Neural cell (in vitro differentiated cells): ENCODE measurements at regions not wholly inside any gene's neighbourhood (a gene's known extent, or its start where the extent isn't known, plus 50 kb on each side); places are given as distances from the start of the nearest gene placed in this dataset.

Experiments
- H2AFZ ChIP-seq: fragments of 200-600, 300-800 bp; sonication (generic), shearing (Covaris generic); 2 replicates; pipeline ENCODE4 v1.6.0; 2014; ENCODE audit warnings: low read depth, mild to moderate bottlenecking, antibody characterized with exemption, low read length, moderate library complexity
- H3F3A ChIP-seq: fragments of 200-600 bp; shearing (Covaris generic); 2 replicates; pipeline ENCODE4 v1.6.1; 2016; ENCODE audit warnings: mild to moderate bottlenecking, moderate library complexity, mixed read lengths, antibody characterized with exemption, low read length; ENCODE audit not compliant: insufficient read depth, poor library complexity, severe bottlenecking
- H3K27ac ChIP-seq: fragments of 200-600, 300-800 bp; sonication (generic), shearing (Covaris generic); 2 replicates; pipeline ENCODE4 v1.5.1; 2014; ENCODE audit warnings: mild to moderate bottlenecking, low read length, moderate library complexity
- H3K27me3 ChIP-seq: fragments of 300-800, 200-600 bp; sonication (generic), shearing (Covaris generic); 2 replicates; pipeline ENCODE4 v1.6.0; 2014; ENCODE audit warnings: mild to moderate bottlenecking, low read depth, low read length, moderate library complexity; ENCODE audit not compliant: insufficient read depth
- H3K36me3 ChIP-seq: fragments of 300-800, 200-600 bp; sonication (generic), shearing (Covaris generic); 2 replicates; pipeline ENCODE4 v1.5.1; 2014; ENCODE audit warnings: mild to moderate bottlenecking, antibody characterized with exemption, low read length, moderate library complexity; ENCODE audit not compliant: insufficient read depth
- H3K4me2 ChIP-seq: fragments of 300-800, 200-600 bp; sonication (generic), shearing (Covaris generic); 2 replicates; pipeline ENCODE4 v1.6.0; 2014; ENCODE audit warnings: mild to moderate bottlenecking, low read length
- H3K4me3 ChIP-seq: fragments of 300-800, 200-600 bp; sonication (generic), shearing (Covaris generic); 2 replicates; pipeline ENCODE4 v1.5.1; 2014; ENCODE audit warnings: mild to moderate bottlenecking, low read length, moderate library complexity
- H3K79me2 ChIP-seq: fragments of 200-600 bp; shearing (Covaris generic); replicated peaks from 2 replicates; pipeline ENCODE4 v1.6.0; 2014; ENCODE audit warnings: mild to moderate bottlenecking, low read length, moderate library complexity; ENCODE audit not compliant: insufficient read depth
- H3K9ac ChIP-seq: fragments of 300-800, 200-600 bp; sonication (generic), shearing (Covaris generic); 2 replicates; pipeline ENCODE4 v1.6.1; 2016; ENCODE audit warnings: mild to moderate bottlenecking, low read length, mixed read lengths
- H3K9me2 ChIP-seq: fragments of 200-600 bp; shearing (Covaris generic); 2 replicates; pipeline ENCODE4 v1.6.1; 2016; ENCODE audit warnings: mild to moderate bottlenecking, low read length, mixed read lengths; ENCODE audit not compliant: insufficient read depth
- H3K9me3 ChIP-seq: fragments of 200-600, 300-800 bp; sonication (generic), shearing (Covaris generic); 2 replicates; pipeline ENCODE4 v1.6.1; 2016; ENCODE audit warnings: mild to moderate bottlenecking, mixed run types, low read length, moderate library complexity, mixed read lengths
- H4K20me1 ChIP-seq: fragments of 200-600 bp; shearing (Covaris generic); 2 replicates; pipeline ENCODE4 v1.6.1; 2016; ENCODE audit warnings: mild to moderate bottlenecking, mixed run types; ENCODE audit not compliant: insufficient read depth
- EP300 ChIP-seq: fragments of 450-650 bp; conservative IDR thresholded peaks from 2 replicates; pipeline ENCODE4 v1.6.1; 2014; ENCODE audit warnings: antibody characterized with exemption, mild to moderate bottlenecking, moderate library complexity; ENCODE audit not compliant: poor library complexity, severe bottlenecking
- EZH2 ChIP-seq: fragments of 200-600, 300-800 bp; shearing (Covaris generic), sonication (generic); IDR thresholded peaks from 2 replicates; pipeline ENCODE4 v1.6.1; 2014; ENCODE audit warnings: antibody characterized with exemption, low read length, borderline replicate concordance, mild to moderate bottlenecking; ENCODE audit not compliant: insufficient read depth, poor library complexity, severe bottlenecking
- MXI1 ChIP-seq: fragments of 450-650 bp; conservative IDR thresholded peaks from 2 replicates; pipeline ENCODE4 v1.6.1; 2014; ENCODE audit warnings: antibody characterized with exemption, mild to moderate bottlenecking; ENCODE audit not compliant: poor library complexity, severe bottlenecking
- POLR2AphosphoS5 ChIP-seq: IDR thresholded peaks from 2 replicates; pipeline ENCODE4 v1.6.1; 2012
- RAD21 ChIP-seq: fragments of 450-650 bp; conservative IDR thresholded peaks from 2 replicates; pipeline ENCODE4 v1.6.1; 2014; ENCODE audit warnings: antibody characterized with exemption, mild to moderate bottlenecking, moderate library complexity
- REST ChIP-seq: IDR thresholded peaks from 2 replicates; pipeline ENCODE4 v1.6.1; 2012; ENCODE audit warnings: borderline replicate concordance
- SMC3 ChIP-seq: fragments of 450-650 bp; conservative IDR thresholded peaks from 2 replicates; pipeline ENCODE4 v1.6.1; 2014; ENCODE audit warnings: antibody characterized with exemption, mild to moderate bottlenecking, moderate library complexity; ENCODE audit not compliant: poor library complexity
- TAF1 ChIP-seq: IDR thresholded peaks from 2 replicates; pipeline ENCODE4 v1.6.1; 2012; ENCODE audit warnings: low read depth
- TF ChIP-seq, protein P1 (sequence below): fragments of 450-650 bp; IDR thresholded peaks from 2 replicates; pipeline ENCODE4 v1.5.1; 2014; ENCODE audit warnings: antibody characterized with exemption, mild to moderate bottlenecking, moderate library complexity; ENCODE audit not compliant: poor library complexity, severe bottlenecking

DNA sequence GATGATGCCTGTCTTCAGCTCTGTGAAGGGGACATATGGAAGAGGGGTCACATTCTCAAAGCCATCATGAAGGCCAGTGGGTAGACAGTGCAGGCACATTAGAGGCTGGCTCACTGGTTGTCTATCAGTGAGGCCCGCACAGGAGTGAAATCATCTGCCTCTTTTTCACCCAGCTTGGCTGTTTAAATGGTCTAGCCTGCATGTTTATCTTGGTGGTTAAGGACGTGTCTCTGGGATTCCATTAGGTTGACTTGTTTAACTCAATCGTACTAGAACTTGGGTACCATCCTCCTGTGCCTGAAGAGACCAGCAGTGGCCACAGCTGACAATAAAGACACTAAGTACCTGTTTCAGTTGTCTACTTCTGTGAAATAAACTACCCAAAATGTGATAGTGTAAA is 219.3 kb downstream of the PLPP3 start:
- no peaks in the 10 kb centered on the region for H3K27me3 ChIP-seq
- H3K9me2 ChIP-seq = no peaks in the 10 kb centered on the region
- H4K20me1 ChIP-seq = no peaks in the 10 kb centered on the region
- no peak overlapping the region for H3K4me2 ChIP-seq
- no peak overlapping the region for H3K27ac ChIP-seq
- H3K9ac ChIP-seq = no peak overlapping the region
- no peaks in the 10 kb centered on the region for H3K36me3 ChIP-seq
- H3K79me2 ChIP-seq = no peaks in the 10 kb centered on the region
- no peaks in the 10 kb centered on the region for H3K9me3 ChIP-seq
- no peak overlapping the region for H2AFZ ChIP-seq
- H3F3A ChIP-seq = no peaks in the 10 kb centered on the region
- no peak overlapping the region for H3K4me3 ChIP-seq
- no peak for TF ChIP-seq EZH2
- no peak for TF ChIP-seq POLR2AphosphoS5
- TF ChIP-seq EP300 = no peak
- no peak for TF ChIP-seq RAD21
- no peak for TF ChIP-seq TAF1
- TF ChIP-seq, protein P1, sequence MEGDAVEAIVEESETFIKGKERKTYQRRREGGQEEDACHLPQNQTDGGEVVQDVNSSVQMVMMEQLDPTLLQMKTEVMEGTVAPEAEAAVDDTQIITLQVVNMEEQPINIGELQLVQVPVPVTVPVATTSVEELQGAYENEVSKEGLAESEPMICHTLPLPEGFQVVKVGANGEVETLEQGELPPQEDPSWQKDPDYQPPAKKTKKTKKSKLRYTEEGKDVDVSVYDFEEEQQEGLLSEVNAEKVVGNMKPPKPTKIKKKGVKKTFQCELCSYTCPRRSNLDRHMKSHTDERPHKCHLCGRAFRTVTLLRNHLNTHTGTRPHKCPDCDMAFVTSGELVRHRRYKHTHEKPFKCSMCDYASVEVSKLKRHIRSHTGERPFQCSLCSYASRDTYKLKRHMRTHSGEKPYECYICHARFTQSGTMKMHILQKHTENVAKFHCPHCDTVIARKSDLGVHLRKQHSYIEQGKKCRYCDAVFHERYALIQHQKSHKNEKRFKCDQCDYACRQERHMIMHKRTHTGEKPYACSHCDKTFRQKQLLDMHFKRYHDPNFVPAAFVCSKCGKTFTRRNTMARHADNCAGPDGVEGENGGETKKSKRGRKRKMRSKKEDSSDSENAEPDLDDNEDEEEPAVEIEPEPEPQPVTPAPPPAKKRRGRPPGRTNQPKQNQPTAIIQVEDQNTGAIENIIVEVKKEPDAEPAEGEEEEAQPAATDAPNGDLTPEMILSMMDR = no peak
- TF ChIP-seq MXI1 = no peak
- no peak for TF ChIP-seq REST
- no peak for TF ChIP-seq SMC3

DNA sequence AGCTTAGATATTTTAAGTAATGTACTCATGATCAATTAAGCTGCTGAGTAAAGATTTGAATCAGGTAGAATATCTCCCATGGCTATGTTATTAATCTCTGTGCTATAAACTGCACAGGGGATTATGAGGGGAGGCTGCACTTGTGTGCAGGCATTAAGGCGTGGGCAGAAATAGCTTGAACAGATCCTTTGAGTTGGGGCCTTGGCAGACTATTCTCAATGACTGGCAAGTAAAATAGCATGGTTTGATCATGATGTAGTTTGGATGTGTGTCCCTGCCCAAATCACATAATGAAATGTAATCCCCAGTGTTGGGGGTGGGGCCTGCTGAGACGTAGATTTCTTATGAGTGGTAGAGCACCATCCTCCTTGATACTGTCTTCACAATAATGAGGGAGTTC is 220.3 kb downstream of the PLPP3 start:
- Histone ChIP-seq H3K36me3 (no peaks in the 10 kb centered on the region), H3K9me2 (no peaks in the 10 kb centered on the region), H3K4me2 (no peak overlapping the region), H3K9me3 (no peaks in the 10 kb centered on the region), H3K9ac (no peak overlapping the region), H3K27ac (no peak overlapping the region), H3F3A (no peaks in the 10 kb centered on the region), H4K20me1 (no peaks in the 10 kb centered on the region), H3K4me3 (no peak overlapping the region), H2AFZ (no peak overlapping the region), H3K27me3 (no peaks in the 10 kb centered on the region), H3K79me2 (no peaks in the 10 kb centered on the region)
- TF ChIP-seq POLR2AphosphoS5 = no peak
- no peak for TF ChIP-seq EP300
- TF ChIP-seq EZH2 = no peak
- TF ChIP-seq TAF1 = no peak
